T1000 (cell line): ENCODE measurements at regions not wholly inside any gene's neighbourhood (a gene's known extent, or its start where the extent isn't known, plus 50 kb on each side); places are given as distances from the start of the nearest gene placed in this dataset.

Experiments
- DNase-seq: peaks from one replicate; lab custom pipeline; 2025; ENCODE audit warnings: mixed read lengths; lab: John Stamatoyannopoulos, UW

- no peak for DNase-seq
Measured at GRCh38 chr3:77976079-77976478, 936.2 kb downstream of the ROBO2 start.

- DNase-seq = peak; percentile 16
Measured at GRCh38 chr3:78003090-78003489, 963.2 kb downstream of the ROBO2 start.

- DNase-seq = no peak
Measured at GRCh38 chr3:78004571-78004970, 964.7 kb downstream of the ROBO2 start.

- no peak for DNase-seq
Measured at GRCh38 chr3:78013653-78014052, 973.8 kb downstream of the ROBO2 start.

GRCh38 chr3:78015856-78016255, 976.0 kb downstream of the ROBO2 start:
- DNase-seq = no peak

- no peak for DNase-seq
Measured at GRCh38 chr3:78021710-78022109, 981.8 kb downstream of the ROBO2 start.

- no peak for DNase-seq
Measured at GRCh38 chr3:78022232-78022631, 982.3 kb downstream of the ROBO2 start.

- no peak for DNase-seq
Measured at GRCh38 chr3:78023257-78023656, 983.4 kb downstream of the ROBO2 start.

- no peak for DNase-seq
Measured at GRCh38 chr3:78025916-78026315, 986.0 kb downstream of the ROBO2 start.

GRCh38 chr3:78026318-78026828, 986.5 kb downstream of the ROBO2 start:
- DNase-seq = no peak

- no peak for DNase-seq
Measured at GRCh38 chr3:78029775-78030174, 989.9 kb downstream of the ROBO2 start.

GRCh38 chr3:78035131-78035641, 995.3 kb downstream of the ROBO2 start:
- DNase-seq = no peak

- no peak for DNase-seq
Measured at GRCh38 chr3:78041486-78041885, 1001.6 kb downstream of the ROBO2 start.

- DNase-seq = no peak
Measured at GRCh38 chr3:78046566-78046965, 1006.7 kb downstream of the ROBO2 start.

GRCh38 chr3:78048698-78049097, 1008.8 kb downstream of the ROBO2 start:
- DNase-seq = no peak

- DNase-seq = no peak
Measured at GRCh38 chr3:78049521-78049920, 1009.6 kb downstream of the ROBO2 start.

- no peak for DNase-seq
Measured at GRCh38 chr3:78050276-78051065, 1010.6 kb downstream of the ROBO2 start.

- DNase-seq = no peak
Measured at GRCh38 chr3:78052746-78053145, 1012.8 kb downstream of the ROBO2 start.

GRCh38 chr3:78066287-78066686, 1026.4 kb downstream of the ROBO2 start:
- DNase-seq = no peak

GRCh38 chr3:78070188-78070587, 1030.3 kb downstream of the ROBO2 start:
- DNase-seq = no peak

GRCh38 chr3:78076379-78076778, 1036.5 kb downstream of the ROBO2 start:
- DNase-seq = no peak

GRCh38 chr3:78077178-78077577, 1037.3 kb downstream of the ROBO2 start:
- DNase-seq = no peak

- no peak for DNase-seq
Measured at GRCh38 chr3:78077842-78078241, 1037.9 kb downstream of the ROBO2 start.

GRCh38 chr3:78079514-78079913, 1039.6 kb downstream of the ROBO2 start:
- DNase-seq = no peak
